KBM-7 (cell line): ENCODE measurements at regions not wholly inside any gene's neighbourhood (a gene's known extent, or its start where the extent isn't known, plus 50 kb on each side); places are given as distances from the start of the nearest gene placed in this dataset.

Experiments used
- DNase-seq: peaks from one replicate; pipeline ENCODE4 v3.0.0-alpha.2; 2015
- in situ Hi-C: fragments of 300-500 bp; cut with MboI; formaldehyde crosslinking; loops from 2 replicates; pipeline ENCODE4 v1.14.3; 2020; ENCODE audit warnings: low sequenced_read_pairs, low pct_unique_long_range_greater_than_20kb, mixed read lengths

DNA sequence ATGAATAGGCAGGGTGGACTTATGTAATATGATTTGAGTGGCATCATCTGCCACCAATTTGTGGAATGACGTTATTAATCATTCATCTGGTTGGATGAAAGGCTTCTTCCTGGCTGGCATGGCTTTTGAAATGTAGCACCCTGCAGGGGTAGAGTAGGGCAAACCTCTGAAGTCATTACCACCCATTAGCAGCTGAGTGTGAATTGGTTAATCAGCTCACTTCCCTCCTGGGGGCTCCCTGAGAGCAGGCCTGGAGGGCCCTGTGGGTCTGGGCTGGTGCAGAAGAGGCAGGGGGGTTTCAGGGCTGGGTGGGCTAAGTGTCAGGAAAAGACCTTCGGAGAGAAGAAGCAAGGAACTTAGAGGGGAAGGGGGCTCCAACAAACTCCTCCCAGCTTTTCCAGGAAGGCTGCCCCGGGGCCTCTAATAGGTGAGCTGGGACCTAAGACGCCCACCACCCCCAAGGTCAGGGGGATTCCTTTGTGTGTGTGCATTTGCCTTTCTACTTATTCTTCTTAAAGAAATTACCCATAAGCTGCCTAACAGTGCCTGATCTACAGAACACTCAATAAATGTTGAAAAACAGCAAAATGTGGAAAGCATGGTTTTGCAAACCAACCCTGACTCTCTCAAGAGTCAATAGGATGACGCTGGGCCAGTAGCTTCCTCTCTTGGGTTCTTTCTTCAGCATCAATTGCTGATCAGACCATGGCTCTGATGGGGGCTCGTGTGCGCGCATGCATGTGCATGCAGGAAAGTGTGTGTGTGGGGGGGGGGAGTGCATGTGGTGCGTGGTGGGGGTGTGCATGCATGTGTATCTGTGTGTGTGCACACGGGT lies 49.7 kb upstream of the ZNF516 start:
- DNase-seq = no peak
- in situ Hi-C loops = no loop called here
